Loucy (cell line): ENCODE measurements at regions not wholly inside any gene's neighbourhood (a gene's known extent, or its start where the extent isn't known, plus 50 kb on each side); places are given as distances from the start of the nearest gene placed in this dataset.

Source experiments
- H2AFZ ChIP-seq: fragments of 200-600 bp; sonication (generic); 2 replicates; pipeline ENCODE4 v1.6.0; 2016; ENCODE audit warnings: antibody characterized with exemption, mild to moderate bottlenecking, low read length, moderate library complexity
- H3F3A ChIP-seq: fragments of 200-600 bp; 2 replicates; pipeline ENCODE4 v1.6.0; 2016; ENCODE audit warnings: antibody characterized with exemption, low read depth, mild to moderate bottlenecking
- H3K27me3 ChIP-seq: fragments of 200-600 bp; sonication (generic); 2 replicates; pipeline ENCODE4 v1.6.1; 2014; ENCODE audit warnings: low read length, mild to moderate bottlenecking; ENCODE audit not compliant: insufficient read depth, poor library complexity, severe bottlenecking
- H3K36me3 ChIP-seq: fragments of 200-600 bp; sonication (generic); 2 replicates; pipeline ENCODE4 v1.6.1; 2016; ENCODE audit warnings: low read length; ENCODE audit not compliant: insufficient read depth
- H3K4me1 ChIP-seq: fragments of 200-600 bp; sonication (generic); 2 replicates; pipeline ENCODE4 v1.5.1; 2014; ENCODE audit warnings: low read length, mild to moderate bottlenecking; ENCODE audit not compliant: insufficient read depth, poor library complexity, severe bottlenecking
- H3K4me2 ChIP-seq: fragments of 200-600 bp; sonication (generic); 2 replicates; pipeline ENCODE4 v1.6.0; 2014; ENCODE audit warnings: antibody characterized with exemption, low read length, low read depth, mild to moderate bottlenecking; ENCODE audit not compliant: poor library complexity, severe bottlenecking
- H3K4me3 ChIP-seq: fragments of 200-600 bp; sonication (generic); 2 replicates; pipeline ENCODE4 v1.5.1; 2014; ENCODE audit warnings: low read length, mild to moderate bottlenecking, mixed read lengths; ENCODE audit not compliant: poor library complexity, severe bottlenecking
- H3K79me2 ChIP-seq: fragments of 200-600 bp; sonication (generic); 2 replicates; pipeline ENCODE4 v1.6.1; 2014; ENCODE audit warnings: low read length; ENCODE audit not compliant: insufficient read depth
- H3K9ac ChIP-seq: fragments of 200-600 bp; sonication (generic); 2 replicates; pipeline ENCODE4 v1.6.0; 2014; ENCODE audit warnings: mild to moderate bottlenecking, low read depth, low read length, moderate library complexity; ENCODE audit not compliant: poor library complexity, severe bottlenecking
- H3K9me2 ChIP-seq: fragments of 200-600 bp; sonication (generic); replicated peaks from 2 replicates; pipeline ENCODE4 v1.6.1; 2016; ENCODE audit warnings: low read depth, low read length, mixed read lengths
- H3K9me3 ChIP-seq: fragments of 200-600 bp; sonication (generic); 2 replicates; pipeline ENCODE4 v1.6.1; 2014; ENCODE audit warnings: mild to moderate bottlenecking, antibody characterized with exemption, low read length, low read depth; ENCODE audit not compliant: insufficient read depth
- H4K20me1 ChIP-seq: fragments of 200-600 bp; sonication (generic); 2 replicates; pipeline ENCODE4 v1.6.0; 2014; ENCODE audit warnings: antibody characterized with exemption, low read length, mild to moderate bottlenecking; ENCODE audit not compliant: insufficient read depth, poor library complexity, severe bottlenecking
- EZH2phosphoT487 ChIP-seq: fragments of 200-600 bp; IDR thresholded peaks from 2 replicates; pipeline ENCODE4 v1.6.1; 2018; ENCODE audit warnings: antibody characterized with exemption, mild to moderate bottlenecking, moderate library complexity, borderline replicate concordance
- TF ChIP-seq, protein P1 (sequence below): fragments of 200-600 bp; sonication (generic); conservative IDR thresholded peaks from 2 replicates; pipeline ENCODE4 v1.5.1; 2014; ENCODE audit warnings: mild to moderate bottlenecking, antibody characterized with exemption, low read length

GRCh38 chr4:22091352-22091717, 142.8 kb upstream of the KCNIP4 start:
- H4K20me1 ChIP-seq, result no peaks in the 10 kb centered on the region
- TF ChIP-seq EZH2phosphoT487, result no peak
- TF ChIP-seq, protein P1, sequence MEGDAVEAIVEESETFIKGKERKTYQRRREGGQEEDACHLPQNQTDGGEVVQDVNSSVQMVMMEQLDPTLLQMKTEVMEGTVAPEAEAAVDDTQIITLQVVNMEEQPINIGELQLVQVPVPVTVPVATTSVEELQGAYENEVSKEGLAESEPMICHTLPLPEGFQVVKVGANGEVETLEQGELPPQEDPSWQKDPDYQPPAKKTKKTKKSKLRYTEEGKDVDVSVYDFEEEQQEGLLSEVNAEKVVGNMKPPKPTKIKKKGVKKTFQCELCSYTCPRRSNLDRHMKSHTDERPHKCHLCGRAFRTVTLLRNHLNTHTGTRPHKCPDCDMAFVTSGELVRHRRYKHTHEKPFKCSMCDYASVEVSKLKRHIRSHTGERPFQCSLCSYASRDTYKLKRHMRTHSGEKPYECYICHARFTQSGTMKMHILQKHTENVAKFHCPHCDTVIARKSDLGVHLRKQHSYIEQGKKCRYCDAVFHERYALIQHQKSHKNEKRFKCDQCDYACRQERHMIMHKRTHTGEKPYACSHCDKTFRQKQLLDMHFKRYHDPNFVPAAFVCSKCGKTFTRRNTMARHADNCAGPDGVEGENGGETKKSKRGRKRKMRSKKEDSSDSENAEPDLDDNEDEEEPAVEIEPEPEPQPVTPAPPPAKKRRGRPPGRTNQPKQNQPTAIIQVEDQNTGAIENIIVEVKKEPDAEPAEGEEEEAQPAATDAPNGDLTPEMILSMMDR, result no peak
- no peak overlapping the region for H3K4me2 ChIP-seq

GRCh38 chr4:22090661-22091351, 142.2 kb upstream of the KCNIP4 start:
- Histone ChIP-seq H3K27me3 (no peaks in the 10 kb centered on the region), H4K20me1 (no peaks in the 10 kb centered on the region), H3F3A (no peaks in the 10 kb centered on the region), H2AFZ (no peak overlapping the region), H3K36me3 (no peaks in the 10 kb centered on the region), H3K79me2 (no peaks in the 10 kb centered on the region), H3K4me2 (no peak overlapping the region), H3K4me1 (no peaks in the 10 kb centered on the region), H3K4me3 (no peak overlapping the region), H3K9me3 (peaks cover 3% of the 10 kb centered on the region; the same call in 1 of the 2 replicates), H3K9ac (no peak overlapping the region), H3K9me2 (no peaks in the 10 kb centered on the region)
- no peak for TF ChIP-seq EZH2phosphoT487
- TF ChIP-seq, protein P1, result no peak

More at GRCh38 chr4:22091352-22091717, 142.8 kb upstream of the KCNIP4 start:
- Histone ChIP-seq H3K36me3 (no peaks in the 10 kb centered on the region), H3K4me1 (no peaks in the 10 kb centered on the region), H3K4me3 (no peak overlapping the region), H3K27me3 (no peaks in the 10 kb centered on the region), H3K79me2 (no peaks in the 10 kb centered on the region), H3F3A (no peaks in the 10 kb centered on the region), H2AFZ (no peak overlapping the region), H3K9me2 (no peaks in the 10 kb centered on the region), H3K9me3 (peaks cover 3% of the 10 kb centered on the region; the same call in 1 of the 2 replicates), H3K9ac (no peak overlapping the region)

- no peak overlapping the region for H3K4me3 ChIP-seq
- no peaks in the 10 kb centered on the region for H3K4me1 ChIP-seq
- no peaks in the 10 kb centered on the region for H3K27me3 ChIP-seq
- no peak overlapping the region for H3K4me2 ChIP-seq
- H3K36me3 ChIP-seq, result no peaks in the 10 kb centered on the region
- no peak overlapping the region for H3K9ac ChIP-seq
- no peaks in the 10 kb centered on the region for H3K9me2 ChIP-seq
- H4K20me1 ChIP-seq, result no peaks in the 10 kb centered on the region
- TF ChIP-seq, protein P1, result no peak
- TF ChIP-seq EZH2phosphoT487, result no peak
- no peaks in the 10 kb centered on the region for H3K79me2 ChIP-seq
- no peak overlapping the region for H2AFZ ChIP-seq
- no peaks in the 10 kb centered on the region for H3F3A ChIP-seq
- H3K9me3 ChIP-seq, result no peaks in the 10 kb centered on the region
Measured at GRCh38 chr4:22077571-22077970, 129.0 kb upstream of the KCNIP4 start.
